ENCODE measurements at regions not wholly inside any gene's neighbourhood (a gene's known extent, or its start where the extent isn't known, plus 50 kb on each side); places are given as distances from the start of the nearest gene placed in this dataset.

GRCh38 chr16:76162046-76162445 lies 115.2 kb upstream of the CNTNAP4 start:
- TF ChIP-seq POLR2A (IDR thresholded peaks at IDR 0.05) (no peak), CTCF (IDR thresholded peaks at IDR 0.05) (no peak)
